Osteocyte (in vitro differentiated cells): ENCODE measurements at regions not wholly inside any gene's neighbourhood (a gene's known extent, or its start where the extent isn't known, plus 50 kb on each side); places are given as distances from the start of the nearest gene placed in this dataset.

Experiments used
- DNase-seq: peaks from one replicate; pipeline ENCODE4 v3.0.0; 2021; ENCODE audit warnings: mixed read lengths; ENCODE audit not compliant: unreplicated experiment; ENCODE audit errors: extremely low spot score
- H3K27ac Mint-ChIP-seq: one replicate; pipeline ENCODE4 v1.8.0; 2021; ENCODE audit warnings: mild to moderate bottlenecking, mixed read lengths; ENCODE audit not compliant: unreplicated experiment
- H3K27me3 Mint-ChIP-seq: one replicate; pipeline ENCODE4 v1.8.0; 2021; ENCODE audit warnings: mixed read lengths; ENCODE audit not compliant: unreplicated experiment
- H3K36me3 Mint-ChIP-seq: one replicate; pipeline ENCODE4 v1.8.0; 2021; ENCODE audit warnings: mixed read lengths; ENCODE audit not compliant: unreplicated experiment
- H3K4me1 Mint-ChIP-seq: one replicate; pipeline ENCODE4 v1.8.0; 2021; ENCODE audit warnings: mixed read lengths; ENCODE audit not compliant: unreplicated experiment
- H3K4me3 Mint-ChIP-seq: one replicate; pipeline ENCODE4 v1.8.0; 2021; ENCODE audit warnings: mild to moderate bottlenecking, moderate library complexity, mixed read lengths; ENCODE audit not compliant: unreplicated experiment
- H3K9me3 Mint-ChIP-seq: one replicate; pipeline ENCODE4 v1.8.0; 2021; ENCODE audit warnings: mixed read lengths; ENCODE audit not compliant: unreplicated experiment
- TF ChIP-seq, protein P1 (sequence below): fragments of 200-600 bp; sonication (generic); IDR thresholded peaks from 2 replicates; pipeline ENCODE4 v1.5.0; 2021; ENCODE audit warnings: antibody characterized with exemption, mild to moderate bottlenecking, moderate library complexity

DNA sequence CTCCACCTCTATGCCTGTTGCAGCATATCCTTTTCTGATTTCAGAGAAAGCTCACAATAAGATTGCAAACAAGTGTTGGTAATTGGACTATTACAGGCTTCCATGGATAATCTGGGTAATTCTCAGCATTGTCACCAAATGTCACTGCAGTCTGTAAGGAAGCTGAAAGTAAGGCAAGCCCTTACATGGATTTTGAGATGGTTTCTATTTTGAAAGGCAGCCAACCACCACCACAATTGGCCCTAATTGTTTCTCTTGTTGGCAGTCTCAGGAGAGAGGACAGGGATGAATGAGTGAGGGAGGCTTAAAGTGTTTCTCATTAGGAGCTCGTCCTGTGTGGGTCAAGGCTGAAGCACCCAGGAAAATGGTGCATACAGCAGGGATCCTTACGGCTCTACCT, 879.9 kb downstream of the TUSC7 start:
- Mint-ChIP-seq H3K4me1 (no peaks in the 10 kb centered on the region), H3K27me3 (peaks cover 32% of the 10 kb centered on the region), H3K36me3 (no peaks in the 10 kb centered on the region), H3K4me3 (no peak overlapping the region), H3K9me3 (no peaks in the 10 kb centered on the region), H3K27ac (no peak overlapping the region)
- TF ChIP-seq, protein P1, sequence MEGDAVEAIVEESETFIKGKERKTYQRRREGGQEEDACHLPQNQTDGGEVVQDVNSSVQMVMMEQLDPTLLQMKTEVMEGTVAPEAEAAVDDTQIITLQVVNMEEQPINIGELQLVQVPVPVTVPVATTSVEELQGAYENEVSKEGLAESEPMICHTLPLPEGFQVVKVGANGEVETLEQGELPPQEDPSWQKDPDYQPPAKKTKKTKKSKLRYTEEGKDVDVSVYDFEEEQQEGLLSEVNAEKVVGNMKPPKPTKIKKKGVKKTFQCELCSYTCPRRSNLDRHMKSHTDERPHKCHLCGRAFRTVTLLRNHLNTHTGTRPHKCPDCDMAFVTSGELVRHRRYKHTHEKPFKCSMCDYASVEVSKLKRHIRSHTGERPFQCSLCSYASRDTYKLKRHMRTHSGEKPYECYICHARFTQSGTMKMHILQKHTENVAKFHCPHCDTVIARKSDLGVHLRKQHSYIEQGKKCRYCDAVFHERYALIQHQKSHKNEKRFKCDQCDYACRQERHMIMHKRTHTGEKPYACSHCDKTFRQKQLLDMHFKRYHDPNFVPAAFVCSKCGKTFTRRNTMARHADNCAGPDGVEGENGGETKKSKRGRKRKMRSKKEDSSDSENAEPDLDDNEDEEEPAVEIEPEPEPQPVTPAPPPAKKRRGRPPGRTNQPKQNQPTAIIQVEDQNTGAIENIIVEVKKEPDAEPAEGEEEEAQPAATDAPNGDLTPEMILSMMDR: no peak
- no peak for DNase-seq

DNA sequence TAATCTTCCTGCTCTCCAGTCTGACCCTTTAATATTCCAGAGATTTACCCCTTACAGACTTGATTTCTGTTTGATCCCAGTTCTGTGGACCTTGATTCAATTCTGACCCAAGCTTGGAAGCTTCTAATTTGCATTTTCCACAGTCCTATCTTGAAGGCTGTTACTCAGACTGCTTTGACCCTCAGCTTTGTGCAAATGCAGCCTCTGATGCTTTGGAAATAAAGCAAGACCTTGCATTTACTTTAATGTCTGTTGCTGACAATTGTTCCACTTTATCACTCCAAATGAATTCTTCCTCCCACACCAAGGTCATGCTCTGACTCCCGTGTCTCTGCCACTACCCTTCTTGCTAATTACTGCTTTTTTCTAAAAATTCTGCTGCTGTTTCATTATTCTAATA, 886.0 kb downstream of the TUSC7 start:
- no peaks in the 10 kb centered on the region for H3K36me3 Mint-ChIP-seq
- H3K4me3 Mint-ChIP-seq: no peak overlapping the region
- no peaks in the 10 kb centered on the region for H3K9me3 Mint-ChIP-seq
- TF ChIP-seq, protein P1: no peak
- no peak overlapping the region for H3K27ac Mint-ChIP-seq
- peaks cover 17% of the 10 kb centered on the region for H3K27me3 Mint-ChIP-seq
- no peak for DNase-seq
- no peaks in the 10 kb centered on the region for H3K4me1 Mint-ChIP-seq

DNA sequence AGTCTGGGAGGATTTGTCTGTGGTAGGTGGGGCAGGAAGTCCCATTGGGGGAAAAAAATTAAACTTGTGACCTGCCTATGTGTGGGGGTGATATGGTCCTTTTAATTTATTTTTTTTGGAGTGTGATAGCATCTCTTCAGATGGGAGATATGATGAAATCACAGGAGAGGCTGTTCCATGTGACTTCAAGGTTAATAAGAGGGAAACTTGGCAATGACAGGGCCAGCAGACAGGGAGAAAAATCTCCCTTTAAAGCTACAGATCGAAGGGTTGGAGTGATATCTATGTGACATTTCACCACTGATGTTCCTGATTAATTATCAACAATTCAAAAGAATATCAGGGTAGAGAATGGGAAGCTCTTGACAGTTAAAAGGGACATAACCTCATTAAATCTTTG, 886.9 kb downstream of the TUSC7 start:
- TF ChIP-seq, protein P1: no peak
- Mint-ChIP-seq H3K4me3 (no peak overlapping the region), H3K4me1 (no peaks in the 10 kb centered on the region), H3K36me3 (no peaks in the 10 kb centered on the region), H3K27ac (no peak overlapping the region), H3K27me3 (peaks cover 15% of the 10 kb centered on the region), H3K9me3 (no peaks in the 10 kb centered on the region)
- DNase-seq: no peak

DNA sequence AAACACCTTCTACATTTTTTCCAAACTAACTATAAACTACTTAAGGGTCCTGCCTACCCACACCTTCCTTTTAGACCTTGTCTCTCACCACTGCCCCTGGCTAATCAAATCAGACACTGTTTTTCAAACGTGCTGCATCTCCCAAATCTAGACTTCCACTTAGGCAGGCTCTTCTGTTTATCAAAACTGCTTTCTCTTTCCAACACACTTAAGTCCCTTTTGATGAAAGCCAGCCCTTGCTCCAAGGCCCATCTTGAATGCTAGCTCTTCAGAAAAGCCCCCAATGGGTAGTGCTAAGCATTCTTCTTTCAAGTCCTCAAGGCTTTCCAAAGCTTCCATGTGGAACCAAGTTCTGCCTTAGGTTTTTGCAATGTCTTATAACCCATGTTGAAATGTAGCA, 888.3 kb downstream of the TUSC7 start:
- H3K4me3 Mint-ChIP-seq: no peak overlapping the region
- TF ChIP-seq, protein P1: no peak
- no peaks in the 10 kb centered on the region for H3K4me1 Mint-ChIP-seq
- peaks cover 18% of the 10 kb centered on the region for H3K27me3 Mint-ChIP-seq
- H3K27ac Mint-ChIP-seq: no peak overlapping the region
- no peaks in the 10 kb centered on the region for H3K9me3 Mint-ChIP-seq
- no peak for DNase-seq
- H3K36me3 Mint-ChIP-seq: no peaks in the 10 kb centered on the region

DNA sequence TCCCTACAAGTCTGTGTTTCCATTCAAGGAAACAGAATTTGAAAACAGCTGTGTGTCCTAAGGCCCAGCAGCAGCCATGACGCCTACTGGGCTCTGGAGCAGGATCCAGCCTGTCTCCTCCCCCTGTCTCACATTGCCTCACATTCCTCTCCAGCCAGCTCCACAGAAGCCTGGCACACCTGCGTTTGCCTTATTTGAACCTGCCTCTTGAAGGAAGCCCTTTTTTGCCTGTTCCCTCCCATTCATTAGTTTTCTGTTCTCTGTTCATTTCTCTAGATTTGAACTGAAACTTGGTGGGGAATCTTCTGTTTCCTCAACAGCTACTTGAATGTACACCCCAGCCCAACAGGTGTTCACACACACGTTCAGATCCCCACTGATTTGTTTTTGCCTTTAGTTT, 890.5 kb downstream of the TUSC7 start:
- peaks cover 18% of the 10 kb centered on the region for H3K27me3 Mint-ChIP-seq
- no peak for DNase-seq
- H3K4me1 Mint-ChIP-seq: no peaks in the 10 kb centered on the region
- no peak overlapping the region for H3K4me3 Mint-ChIP-seq
- no peak overlapping the region for H3K27ac Mint-ChIP-seq
- TF ChIP-seq, protein P1: no peak
- H3K36me3 Mint-ChIP-seq: no peaks in the 10 kb centered on the region
- no peaks in the 10 kb centered on the region for H3K9me3 Mint-ChIP-seq
